ENCODE measurements at regions not wholly inside any gene's neighbourhood (a gene's known extent, or its start where the extent isn't known, plus 50 kb on each side); places are given as distances from the start of the nearest gene placed in this dataset.

DNA sequence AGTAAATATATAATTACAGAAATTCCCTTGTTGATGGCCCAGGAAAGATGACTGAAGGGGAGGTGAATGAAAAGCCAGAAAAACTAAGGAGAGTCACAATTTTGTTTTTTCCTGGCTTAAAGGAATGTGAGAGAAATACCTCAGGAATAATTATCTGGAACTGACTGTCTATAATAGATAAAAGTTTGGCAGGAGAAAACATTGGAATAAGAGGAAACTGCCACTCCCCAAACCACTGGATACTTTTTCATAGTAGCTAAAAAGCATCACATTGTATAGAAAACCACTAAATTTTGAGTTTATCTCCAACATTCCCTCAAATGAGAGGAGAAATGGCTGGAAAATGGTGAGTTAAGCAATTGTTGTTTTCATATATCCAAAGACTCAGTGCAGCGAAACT, 326.0 kb downstream of the NPR3 start:
- Histone ChIP-seq H3K9ac (ENCODE audit: control insufficient read depth, extremely low read depth, insufficient read depth, low read length) (no peak overlapping the region), H4K20me1 (ENCODE audit: control insufficient read depth, extremely low read depth, insufficient read depth, low read length) (no peaks in the 10 kb centered on the region), H3K4me2 (ENCODE audit: control insufficient read depth, extremely low read depth, insufficient read depth, low read depth, low read length) (no peak overlapping the region), H3K36me3 (ENCODE audit: control insufficient read depth in 2 of 2, extremely low read depth in 1 of 2, insufficient read depth in 2 of 2, low read length in 2 of 2) (no peaks in the 10 kb centered on the region), H3K27ac (ENCODE audit: control insufficient read depth, insufficient read depth, low read length) (no peak overlapping the region), H3K79me2 (ENCODE audit: control insufficient read depth, insufficient read depth, low read length) (no peaks in the 10 kb centered on the region), H3K27me3 (ENCODE audit: control insufficient read depth, extremely low read depth, insufficient read depth, low read length) (no peaks in the 10 kb centered on the region), H2AFZ (ENCODE audit: control insufficient read depth, low read length) (no peak overlapping the region), H3K9me3 (ENCODE audit: control insufficient read depth, low read depth, low read length) (peaks cover 5% of the 10 kb centered on the region), H3K4me3 (ENCODE audit: control insufficient read depth in 2 of 3, extremely low read depth in 1 of 3, insufficient read depth in 2 of 3, low read depth in 1 of 3, low read length in 3 of 3) (no peak overlapping the region), H3K9me1 (ENCODE audit: control insufficient read depth, extremely low read depth, insufficient read depth, low read length) (no peaks in the 10 kb centered on the region), H3K4me1 (ENCODE audit: control insufficient read depth, extremely low read depth, insufficient read depth, low read length) (no peaks in the 10 kb centered on the region)
- DNase-seq (ENCODE audit: low read depth, low spot score) (no peak), FAIRE-seq (no peak)
- dilution Hi-C loops (cut with MboI; ENCODE audit: extremely low pct_ligation_motif_present, low sequenced_read_pairs), result no loop called here
- TF ChIP-seq, protein P1, sequence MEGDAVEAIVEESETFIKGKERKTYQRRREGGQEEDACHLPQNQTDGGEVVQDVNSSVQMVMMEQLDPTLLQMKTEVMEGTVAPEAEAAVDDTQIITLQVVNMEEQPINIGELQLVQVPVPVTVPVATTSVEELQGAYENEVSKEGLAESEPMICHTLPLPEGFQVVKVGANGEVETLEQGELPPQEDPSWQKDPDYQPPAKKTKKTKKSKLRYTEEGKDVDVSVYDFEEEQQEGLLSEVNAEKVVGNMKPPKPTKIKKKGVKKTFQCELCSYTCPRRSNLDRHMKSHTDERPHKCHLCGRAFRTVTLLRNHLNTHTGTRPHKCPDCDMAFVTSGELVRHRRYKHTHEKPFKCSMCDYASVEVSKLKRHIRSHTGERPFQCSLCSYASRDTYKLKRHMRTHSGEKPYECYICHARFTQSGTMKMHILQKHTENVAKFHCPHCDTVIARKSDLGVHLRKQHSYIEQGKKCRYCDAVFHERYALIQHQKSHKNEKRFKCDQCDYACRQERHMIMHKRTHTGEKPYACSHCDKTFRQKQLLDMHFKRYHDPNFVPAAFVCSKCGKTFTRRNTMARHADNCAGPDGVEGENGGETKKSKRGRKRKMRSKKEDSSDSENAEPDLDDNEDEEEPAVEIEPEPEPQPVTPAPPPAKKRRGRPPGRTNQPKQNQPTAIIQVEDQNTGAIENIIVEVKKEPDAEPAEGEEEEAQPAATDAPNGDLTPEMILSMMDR (optimal IDR thresholded peaks at IDR 0.05 in 1 of 3, IDR thresholded peaks at IDR 0.05 in 1 of 3, conservative IDR thresholded peaks at IDR 0.05 in 1 of 3; ENCODE audit: extremely low read depth in 1 of 3, insufficient read depth in 2 of 3, low read length in 3 of 3), result no peak
- TF ChIP-seq EZH2 (IDR thresholded peaks at IDR 0.05; ENCODE audit: low read length), result no peak

DNA sequence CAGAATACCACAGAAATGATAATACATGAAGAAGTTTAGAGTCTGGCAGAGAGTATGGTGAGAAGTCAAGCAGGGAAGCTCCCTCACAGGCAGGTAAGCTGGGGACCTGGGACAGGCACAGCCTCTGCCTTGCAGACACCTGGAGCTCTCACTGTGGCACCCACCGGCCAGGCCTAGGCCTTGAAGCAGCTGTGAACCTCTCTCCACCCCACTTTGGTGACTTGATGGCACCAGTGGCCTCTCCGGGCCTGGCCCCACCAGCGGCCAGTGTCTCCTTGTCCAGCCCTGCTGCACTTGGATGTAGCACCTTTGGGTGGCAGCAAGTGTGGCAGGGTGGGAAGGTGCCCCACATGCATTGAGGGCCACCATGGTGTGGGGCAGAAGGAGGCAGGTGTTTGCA, 330.5 kb downstream of the NPR3 start:
- H3K27ac ChIP-seq (ENCODE audit: control insufficient read depth, insufficient read depth, low read length), result no peak overlapping the region
- DNase-seq (ENCODE audit: low read depth, low spot score), result no peak
- no peak for FAIRE-seq
- no peaks in the 10 kb centered on the region for H4K20me1 ChIP-seq (ENCODE audit: control insufficient read depth, extremely low read depth, insufficient read depth, low read length)
- no peaks in the 10 kb centered on the region for H3K36me3 ChIP-seq (ENCODE audit: control insufficient read depth in 2 of 2, extremely low read depth in 1 of 2, insufficient read depth in 2 of 2, low read length in 2 of 2)
- dilution Hi-C loops (cut with MboI; ENCODE audit: extremely low pct_ligation_motif_present, low sequenced_read_pairs), result no loop called here
- no peaks in the 10 kb centered on the region for H3K9me1 ChIP-seq (ENCODE audit: control insufficient read depth, extremely low read depth, insufficient read depth, low read length)
- peaks cover 4% of the 10 kb centered on the region for H3K4me1 ChIP-seq (ENCODE audit: control insufficient read depth, extremely low read depth, insufficient read depth, low read length)
- H3K27me3 ChIP-seq (ENCODE audit: control insufficient read depth, extremely low read depth, insufficient read depth, low read length), result no peaks in the 10 kb centered on the region
- no peak overlapping the region for H3K4me3 ChIP-seq (ENCODE audit: control insufficient read depth in 2 of 3, extremely low read depth in 1 of 3, insufficient read depth in 2 of 3, low read depth in 1 of 3, low read length in 3 of 3)
- no peak for TF ChIP-seq EZH2 (IDR thresholded peaks at IDR 0.05; ENCODE audit: low read length)
- TF ChIP-seq, protein P1 (optimal IDR thresholded peaks at IDR 0.05 in 1 of 3, IDR thresholded peaks at IDR 0.05 in 1 of 3, conservative IDR thresholded peaks at IDR 0.05 in 1 of 3; ENCODE audit: extremely low read depth in 1 of 3, insufficient read depth in 2 of 3, low read length in 3 of 3), result no peak
- peaks cover 5% of the 10 kb centered on the region for H3K9me3 ChIP-seq (ENCODE audit: control insufficient read depth, low read depth, low read length)
- no peak overlapping the region for H3K4me2 ChIP-seq (ENCODE audit: control insufficient read depth, extremely low read depth, insufficient read depth, low read depth, low read length)
- H2AFZ ChIP-seq (ENCODE audit: control insufficient read depth, low read length), result no peak overlapping the region
- no peak overlapping the region for H3K9ac ChIP-seq (ENCODE audit: control insufficient read depth, extremely low read depth, insufficient read depth, low read length)
- no peaks in the 10 kb centered on the region for H3K79me2 ChIP-seq (ENCODE audit: control insufficient read depth, insufficient read depth, low read length)
